Activated naive CD4-positive, alpha-beta T cell treated with anti-CD3 and anti-CD28 coated beads, Interleukin-2, amount 50 U/mL, for 72 hours (primary cell): ENCODE measurements at regions not wholly inside any gene's neighbourhood (a gene's known extent, or its start where the extent isn't known, plus 50 kb on each side); places are given as distances from the start of the nearest gene placed in this dataset.
"Not testable (repeated sequence)": the region's sequence is repeated elsewhere in the genome, so short reads cannot be mapped to it uniquely, and the experiment has no call there.

Source experiments
- ATAC-seq, 2 donors: fragments of 150-1000 bp; cut with Tn5 transposase; 2 replicates each; pipeline ENCODE4 v1.10.0; 2021; ENCODE audit warnings: mild to moderate bottlenecking in 2 of 2, moderate library complexity in 2 of 2
- DNase-seq, 2 donors: peaks; one replicate each; pipeline ENCODE4 v3.0.0; 2021 to 2022; ENCODE audit warnings: low spot score in 2 of 2
- H3K27ac Mint-ChIP-seq, 2 donors: one replicate each; pipeline ENCODE4 v1.8.0; 2022; ENCODE audit warnings: mild to moderate bottlenecking in 2 of 2, mixed read lengths in 2 of 2
- H3K36me3 Mint-ChIP-seq, 2 donors: one replicate each; pipeline ENCODE4 v1.8.0; 2022; ENCODE audit warnings: mixed read lengths in 2 of 2
- H3K9me3 Mint-ChIP-seq, 2 donors: one replicate each; pipeline ENCODE4 v1.8.0; 2022; ENCODE audit warnings: mixed read lengths in 2 of 2

DNA sequence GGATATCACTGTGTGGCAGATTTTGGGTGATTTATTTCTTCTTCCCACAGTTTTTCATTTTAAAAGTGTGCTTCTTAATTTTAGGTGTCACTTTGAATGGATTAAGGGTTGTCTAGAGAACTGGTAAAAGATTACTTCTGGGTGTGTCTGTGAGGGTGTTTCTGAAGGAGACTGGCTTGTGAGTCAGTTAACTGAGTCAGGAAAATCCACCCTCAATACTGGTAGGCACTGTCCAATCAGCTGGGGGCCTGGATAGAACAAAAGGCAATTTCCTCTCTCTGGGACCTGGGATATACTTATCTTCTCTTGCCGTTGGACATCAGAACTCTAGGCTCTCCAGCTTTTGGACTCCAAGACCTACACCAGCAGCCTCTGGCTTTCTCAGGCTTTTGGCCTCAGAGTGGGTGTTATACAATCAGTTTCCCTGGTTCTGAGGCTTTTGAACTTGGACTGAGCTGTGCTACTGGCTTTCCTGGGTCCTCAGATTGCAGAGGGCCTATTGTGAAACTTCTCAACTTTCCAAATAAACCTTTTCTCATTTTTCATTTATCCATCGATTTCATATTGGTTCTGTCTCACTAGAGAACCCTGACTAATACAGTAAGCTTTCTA lies 413.1 kb downstream of the GBA3 start:
- ATAC-seq, result no peak
- peaks cover 0 to 4% of the 10 kb centered on the region in 2 donors for H3K9me3 Mint-ChIP-seq

DNA sequence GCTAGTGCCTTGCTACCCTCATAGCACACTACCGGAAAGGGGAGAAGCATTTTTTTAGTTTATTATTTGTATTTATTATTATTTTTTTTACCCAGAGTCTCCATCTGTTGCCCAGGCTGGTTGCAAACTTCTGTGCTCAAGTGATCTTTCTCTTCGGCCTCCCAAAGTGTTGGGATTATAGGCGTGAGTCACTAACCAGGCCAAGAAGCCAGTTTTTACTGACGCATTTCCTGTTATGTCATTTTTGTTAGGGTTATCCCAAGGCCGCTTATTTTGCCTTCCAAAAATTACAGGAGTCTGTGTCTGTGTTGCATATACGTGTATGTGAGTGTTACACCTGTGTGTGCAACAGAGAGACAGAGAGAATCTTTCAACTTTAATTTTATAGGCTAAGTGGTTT lies 404.5 kb downstream of the GBA3 start:
- Mint-ChIP-seq H3K9me3 (peaks cover 6 to 15% of the 10 kb centered on the region in 2 donors), H3K27ac (no peak overlapping the region), H3K36me3 (no peaks in the 10 kb centered on the region)
- DNase-seq (no peak), ATAC-seq (no peak)

More for the DNA sequence above, 413.1 kb downstream of the GBA3 start:
- DNase-seq, result no peak
- Mint-ChIP-seq H3K27ac (no peak overlapping the region), H3K36me3 (no peaks in the 10 kb centered on the region)

DNA sequence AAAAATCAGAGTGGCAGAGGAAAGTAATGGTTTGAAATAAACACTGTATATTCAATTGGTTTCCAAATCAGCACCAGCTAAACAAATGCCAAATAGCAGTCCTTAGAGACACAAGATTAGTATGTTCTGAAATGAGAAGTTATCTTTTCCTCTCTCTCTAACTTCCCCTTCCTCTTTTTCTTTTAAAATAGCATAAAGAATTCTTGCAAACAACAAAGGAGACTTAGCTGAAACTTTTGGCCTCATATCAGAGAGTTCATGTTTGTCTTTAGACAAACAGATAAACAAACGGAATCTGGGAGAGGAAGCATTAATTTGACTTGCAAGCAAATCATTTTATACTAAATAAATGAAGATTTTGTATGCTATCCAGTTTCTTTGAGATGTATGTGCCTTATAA lies 399.0 kb downstream of the GBA3 start:
- DNase-seq, result no peak
- no peak overlapping the region for H3K27ac Mint-ChIP-seq
- ATAC-seq, result no peak
- H3K36me3 Mint-ChIP-seq, result no peaks in the 10 kb centered on the region
- H3K9me3 Mint-ChIP-seq, result peaks cover 6 to 11% of the 10 kb centered on the region in 2 donors

DNA sequence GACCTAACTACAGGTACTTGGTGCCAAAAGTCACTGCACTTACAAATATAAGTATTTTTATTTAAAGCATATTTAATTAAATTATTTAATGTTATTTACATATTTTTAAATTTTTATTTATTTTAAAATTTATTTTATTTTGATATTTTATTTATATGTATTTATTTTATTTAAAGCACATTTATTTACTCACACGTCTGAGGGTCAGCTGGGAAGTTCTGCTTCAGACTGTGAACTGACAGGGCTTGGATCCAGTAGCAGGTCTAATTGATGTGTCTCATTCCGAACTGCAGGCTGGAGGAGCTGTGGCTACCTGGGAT lies 392.5 kb downstream of the GBA3 start:
- Mint-ChIP-seq H3K27ac (no peak overlapping the region), H3K9me3 (peaks cover 8 to 15% of the 10 kb centered on the region in 2 donors)
- DNase-seq, result no peak

DNA sequence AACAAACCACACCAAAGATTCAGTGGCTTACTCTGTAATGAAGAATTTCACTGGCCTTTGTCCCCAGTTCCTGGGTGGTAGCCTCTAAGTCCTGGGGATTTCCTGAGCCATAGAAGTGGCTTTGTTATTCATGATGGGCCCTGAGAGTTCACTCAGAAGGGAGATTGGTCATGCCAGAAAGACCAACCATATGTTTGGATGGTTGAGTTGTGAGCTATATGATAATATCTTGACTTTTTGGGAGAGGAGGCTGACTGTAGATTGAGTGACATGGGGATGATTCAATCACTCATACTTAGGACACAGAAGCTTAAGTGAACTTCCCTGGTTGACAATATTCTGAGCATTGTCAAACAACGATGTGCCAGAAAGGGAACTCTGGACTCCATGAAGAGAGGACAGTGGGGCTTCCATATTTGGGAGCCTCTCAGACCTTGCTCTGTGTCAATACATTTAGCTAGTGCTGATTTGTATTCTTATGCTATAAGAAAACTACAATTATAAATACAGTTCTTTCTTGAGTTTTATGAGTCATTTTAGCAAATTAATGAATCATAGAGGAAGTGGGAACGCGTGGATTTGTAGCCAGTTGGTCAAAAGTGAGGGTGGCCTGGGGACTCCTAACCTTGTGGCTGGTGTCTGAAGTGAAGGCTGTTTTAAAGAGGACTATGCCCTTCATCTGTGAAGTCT lies 392.0 kb downstream of the GBA3 start:
- Mint-ChIP-seq H3K9me3 (peaks cover 8 to 15% of the 10 kb centered on the region in 2 donors), H3K27ac (no peak overlapping the region), H3K36me3 (peaks cover 6 to 17% of the 10 kb centered on the region in 2 donors)
- no peak for DNase-seq
- ATAC-seq, result no peak

More for the DNA sequence above, 392.5 kb downstream of the GBA3 start:
- H3K36me3 Mint-ChIP-seq, result peaks cover 6 to 17% of the 10 kb centered on the region in 2 donors
- ATAC-seq, result no peak

DNA sequence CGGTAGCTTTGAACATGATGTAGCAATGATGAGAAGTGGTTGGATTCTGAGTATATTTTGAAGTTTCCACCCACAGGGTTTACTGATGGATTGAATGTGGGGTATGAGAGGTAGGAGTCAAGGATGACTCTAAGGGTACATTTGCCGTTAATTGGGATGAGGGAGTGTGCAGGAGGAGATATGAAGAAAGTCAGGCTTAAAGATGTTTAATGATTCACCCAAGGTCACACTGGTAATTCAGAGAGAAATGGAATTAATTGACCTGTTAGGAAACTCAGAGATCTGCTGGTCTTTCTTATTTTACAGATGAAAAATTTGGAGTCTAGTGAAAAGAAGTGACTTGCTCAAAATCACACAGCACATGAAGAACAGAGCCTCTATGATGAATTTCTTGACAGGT lies 390.7 kb downstream of the GBA3 start:
- no peak overlapping the region for H3K27ac Mint-ChIP-seq
- peaks cover 14 to 19% of the 10 kb centered on the region in 2 donors for H3K9me3 Mint-ChIP-seq
- no peak for ATAC-seq

DNA sequence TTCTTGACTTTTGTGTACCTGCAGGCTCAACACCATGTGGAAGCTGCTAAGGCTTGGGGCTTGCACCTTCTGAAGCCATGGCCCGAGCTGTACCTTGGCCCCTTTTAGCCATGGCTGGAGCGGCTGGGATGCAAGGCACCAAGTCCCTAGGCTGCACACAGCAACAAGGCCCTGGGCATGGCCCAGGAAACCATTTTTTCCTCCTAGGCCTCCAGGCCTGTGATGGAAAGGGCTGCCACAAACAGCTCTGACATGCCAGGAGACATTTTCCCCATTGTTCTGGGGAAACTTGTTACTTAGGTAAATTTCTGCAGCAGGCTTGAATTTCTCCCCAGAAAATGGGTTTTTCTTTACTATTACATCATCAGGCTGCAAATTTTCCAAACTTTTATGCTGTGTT lies 387.4 kb downstream of the GBA3 start:
- not testable (repeated sequence) for H3K27ac Mint-ChIP-seq, DNase-seq, ATAC-seq
- H3K36me3 Mint-ChIP-seq, result peaks cover 6 to 17% of the 10 kb centered on the region in 2 donors
- H3K9me3 Mint-ChIP-seq, result peaks cover 14 to 19% of the 10 kb centered on the region in 2 donors

More for the DNA sequence above, 390.7 kb downstream of the GBA3 start:
- DNase-seq, result no peak
- peaks cover 6 to 17% of the 10 kb centered on the region in 2 donors for H3K36me3 Mint-ChIP-seq

DNA sequence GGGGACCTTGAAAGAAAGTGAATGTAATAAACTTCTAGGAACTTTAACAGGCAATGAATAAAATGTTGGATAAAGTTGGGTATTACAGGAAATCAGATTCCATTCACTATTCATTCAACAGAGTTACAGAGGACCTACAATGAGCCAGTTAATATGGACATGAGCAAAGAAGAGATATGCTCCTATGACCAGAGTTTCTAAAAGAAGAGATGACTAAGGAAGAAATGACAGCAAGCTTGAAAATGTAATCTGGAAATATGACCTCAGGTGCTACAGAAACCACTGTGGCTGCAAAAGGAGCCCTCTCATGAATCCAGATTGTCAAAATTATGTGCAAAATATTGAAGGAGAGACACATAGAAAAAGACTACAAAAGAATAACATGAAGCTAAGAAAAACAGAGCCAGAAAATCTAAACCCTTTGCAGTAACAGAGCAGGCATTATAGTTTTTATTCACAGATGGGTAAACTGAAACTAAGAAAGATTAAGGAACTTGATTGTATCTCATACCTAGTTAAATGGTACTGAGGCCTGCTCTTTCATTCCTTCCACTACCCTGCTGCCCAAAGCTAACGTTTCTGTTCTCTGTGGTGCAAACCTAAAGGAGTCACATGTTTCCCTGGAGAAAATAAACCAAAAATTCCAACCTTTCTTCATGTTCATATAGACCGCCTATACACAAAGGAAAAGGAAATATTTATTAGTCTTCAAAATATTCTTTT lies 378.3 kb downstream of the GBA3 start:
- peaks cover 0 to 13% of the 10 kb centered on the region in 2 donors for H3K9me3 Mint-ChIP-seq
- no peaks in the 10 kb centered on the region for H3K36me3 Mint-ChIP-seq
- no peak overlapping the region for H3K27ac Mint-ChIP-seq
- ATAC-seq (no peak), DNase-seq (no peak)

DNA sequence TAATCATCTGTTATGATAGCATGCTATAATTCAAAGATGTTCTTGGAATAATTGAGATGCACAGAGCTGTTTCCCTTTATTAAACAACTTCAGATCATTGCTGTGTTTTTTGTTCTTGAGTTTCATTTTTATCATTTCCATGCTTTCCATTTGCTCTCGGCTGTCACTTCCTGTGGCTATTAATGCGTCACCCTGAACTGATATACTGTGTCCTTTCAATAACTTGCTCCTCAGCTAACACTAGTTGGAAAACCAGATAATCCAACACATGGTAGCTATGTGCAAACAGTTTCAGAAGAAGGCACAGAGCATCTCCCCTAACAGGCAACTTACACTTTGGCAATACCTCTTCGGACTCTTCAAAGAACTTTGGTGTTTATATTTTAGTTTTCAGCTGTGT lies 376.0 kb downstream of the GBA3 start:
- DNase-seq (no peak), ATAC-seq (no peak)
- Mint-ChIP-seq H3K27ac (no peak overlapping the region), H3K9me3 (peaks cover 0 to 13% of the 10 kb centered on the region in 2 donors), H3K36me3 (no peaks in the 10 kb centered on the region)

DNA sequence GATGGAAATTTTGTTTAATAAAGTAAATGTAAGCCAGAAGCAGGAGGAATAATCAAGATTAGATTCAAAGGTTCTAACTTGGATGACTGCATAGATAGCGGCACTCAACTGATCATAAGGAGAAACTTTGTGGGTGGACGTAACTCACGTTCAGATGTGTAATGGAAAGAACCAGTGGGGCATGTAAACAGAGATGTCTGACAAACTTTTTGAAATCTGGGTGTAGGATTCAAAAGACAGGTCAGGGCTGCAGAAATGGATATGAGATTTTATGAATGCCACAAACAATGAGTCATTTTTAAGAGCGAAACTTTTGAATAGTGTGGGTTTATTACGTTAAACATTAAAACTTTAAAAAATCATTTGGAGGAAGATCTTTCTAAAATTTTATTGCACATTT lies 375.6 kb downstream of the GBA3 start:
- peaks cover 0 to 13% of the 10 kb centered on the region in 2 donors for H3K9me3 Mint-ChIP-seq
- no peaks in the 10 kb centered on the region for H3K36me3 Mint-ChIP-seq
- no peak for ATAC-seq

DNA sequence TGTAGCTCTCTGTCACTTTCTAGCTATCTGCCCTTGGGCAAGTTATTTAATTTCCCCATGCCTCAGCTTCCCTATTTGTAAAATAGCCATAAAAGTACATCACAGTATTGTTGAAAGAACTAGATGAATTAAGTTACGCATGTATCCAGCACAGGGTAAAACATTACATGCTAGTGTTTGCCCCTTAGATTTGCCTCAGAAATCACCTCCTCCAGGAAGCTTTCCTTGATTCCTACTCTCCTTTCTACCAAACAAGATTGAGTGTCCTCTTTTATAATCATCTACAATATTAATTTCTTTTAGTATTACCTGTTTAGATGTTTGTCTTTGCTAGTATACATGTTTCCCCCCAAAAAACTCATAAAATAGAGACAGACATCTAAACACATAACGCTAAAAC lies 369.5 kb downstream of the GBA3 start:
- no peaks in the 10 kb centered on the region for H3K36me3 Mint-ChIP-seq
- ATAC-seq (no peak), DNase-seq (no peak)
- peaks cover 3 to 4% of the 10 kb centered on the region in 2 donors for H3K9me3 Mint-ChIP-seq
- H3K27ac Mint-ChIP-seq, result no peak overlapping the region

More for the DNA sequence above, 375.6 kb downstream of the GBA3 start:
- DNase-seq, result no peak
- no peak overlapping the region for H3K27ac Mint-ChIP-seq

DNA sequence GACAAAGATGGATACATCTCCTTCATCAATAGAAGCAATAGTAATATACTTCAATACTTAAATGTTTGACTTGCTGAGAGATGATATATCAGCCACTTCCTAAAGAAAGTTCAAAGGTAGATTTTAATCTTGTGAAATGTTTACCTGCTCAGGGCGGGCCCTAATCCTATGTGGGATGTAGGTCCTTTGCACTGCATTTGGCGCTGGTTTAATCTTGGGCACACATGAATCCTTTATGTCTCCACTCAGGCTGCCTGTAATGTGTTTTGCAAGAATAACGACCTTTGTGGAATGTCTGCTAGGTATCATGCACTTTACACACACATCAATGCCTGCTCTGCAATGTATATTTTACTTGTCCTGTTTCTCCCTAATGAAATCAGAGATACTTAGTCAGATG lies 368.7 kb downstream of the GBA3 start:
- ATAC-seq (no peak), DNase-seq (no peak)
- H3K36me3 Mint-ChIP-seq, result no peaks in the 10 kb centered on the region
- peaks cover 3 to 4% of the 10 kb centered on the region in 2 donors for H3K9me3 Mint-ChIP-seq
- H3K27ac Mint-ChIP-seq, result no peak overlapping the region

DNA sequence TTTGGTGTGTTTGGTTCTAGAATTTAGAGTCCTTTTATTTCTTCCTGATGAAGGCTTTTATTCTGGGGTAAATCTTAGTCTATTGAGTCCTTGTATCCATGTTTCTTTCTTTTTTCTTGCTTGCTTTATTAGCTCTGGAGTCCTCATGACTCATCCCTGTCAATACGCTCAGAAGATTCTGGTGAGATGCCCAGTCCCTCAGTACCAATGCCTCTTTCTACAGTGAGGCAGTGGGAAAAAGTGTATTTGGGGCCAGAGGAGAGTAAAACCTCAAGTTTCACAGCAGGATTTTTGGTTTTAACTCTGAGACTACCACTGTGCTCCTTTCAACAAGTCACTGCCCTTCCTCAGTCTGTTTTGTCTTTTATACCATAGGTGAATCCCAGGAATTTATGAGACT lies 368.0 kb downstream of the GBA3 start:
- peaks cover 3 to 4% of the 10 kb centered on the region in 2 donors for H3K9me3 Mint-ChIP-seq
- H3K27ac Mint-ChIP-seq, result no peak overlapping the region
- ATAC-seq, result no peak
- H3K36me3 Mint-ChIP-seq, result no peaks in the 10 kb centered on the region
- no peak for DNase-seq

DNA sequence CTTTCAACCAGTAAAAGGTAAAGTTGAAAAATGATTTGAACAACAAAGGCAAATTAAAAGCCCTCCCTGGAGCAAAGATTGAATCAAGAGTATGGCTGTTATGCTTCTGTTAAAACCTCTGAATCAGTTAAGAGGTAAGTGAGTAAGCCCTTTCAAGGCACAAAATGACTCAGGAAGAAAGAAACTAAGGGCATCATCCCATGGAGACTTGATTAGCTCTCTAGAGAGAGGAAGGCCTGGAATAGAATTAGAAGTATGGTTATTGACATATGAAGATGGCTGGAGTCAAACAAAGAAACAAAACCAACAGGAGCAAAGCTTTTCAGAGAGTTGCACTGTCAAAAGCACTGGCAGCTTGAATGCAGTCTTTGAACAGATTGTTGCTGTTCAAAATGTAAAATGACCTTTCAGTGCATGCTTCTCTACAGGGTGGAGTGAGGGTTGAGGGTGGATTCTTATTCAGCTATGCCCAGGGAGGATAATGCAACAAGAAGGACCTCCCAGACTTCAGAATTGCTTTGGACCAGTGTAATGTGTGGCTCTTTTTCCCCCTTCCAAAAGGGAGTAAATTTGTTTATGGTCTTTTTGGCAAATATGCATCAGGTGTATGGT lies 365.5 kb downstream of the GBA3 start:
- H3K36me3 Mint-ChIP-seq, result no peaks in the 10 kb centered on the region
- H3K9me3 Mint-ChIP-seq, result peaks cover 4 to 9% of the 10 kb centered on the region in 2 donors
- peak in 1 of 2 donors; percentile 68 for ATAC-seq
- no peak overlapping the region for H3K27ac Mint-ChIP-seq
- DNase-seq, result no peak

DNA sequence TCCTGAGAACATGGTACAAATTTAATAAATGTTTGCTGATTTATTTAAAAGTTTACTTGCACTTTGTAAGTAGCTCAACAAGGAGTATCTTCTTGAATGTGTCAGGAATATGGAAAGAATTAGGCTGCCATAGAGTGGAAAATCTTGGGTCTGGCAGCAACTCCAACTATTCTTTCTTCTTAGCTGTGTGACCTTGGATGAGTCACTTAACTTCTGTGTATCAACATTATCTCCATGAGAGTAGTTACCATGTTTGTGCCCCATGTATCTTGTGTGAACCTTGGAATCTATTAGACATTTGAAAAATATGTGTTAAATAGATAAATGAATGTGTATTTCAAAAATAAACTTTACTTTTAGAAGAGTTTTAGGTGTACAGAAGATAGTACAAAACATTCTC lies 348.8 kb downstream of the GBA3 start:
- H3K9me3 Mint-ChIP-seq, result peaks cover 4 to 7% of the 10 kb centered on the region in 2 donors
- no peak overlapping the region for H3K27ac Mint-ChIP-seq
- H3K36me3 Mint-ChIP-seq, result no peaks in the 10 kb centered on the region
- no peak for ATAC-seq
- no peak for DNase-seq

DNA sequence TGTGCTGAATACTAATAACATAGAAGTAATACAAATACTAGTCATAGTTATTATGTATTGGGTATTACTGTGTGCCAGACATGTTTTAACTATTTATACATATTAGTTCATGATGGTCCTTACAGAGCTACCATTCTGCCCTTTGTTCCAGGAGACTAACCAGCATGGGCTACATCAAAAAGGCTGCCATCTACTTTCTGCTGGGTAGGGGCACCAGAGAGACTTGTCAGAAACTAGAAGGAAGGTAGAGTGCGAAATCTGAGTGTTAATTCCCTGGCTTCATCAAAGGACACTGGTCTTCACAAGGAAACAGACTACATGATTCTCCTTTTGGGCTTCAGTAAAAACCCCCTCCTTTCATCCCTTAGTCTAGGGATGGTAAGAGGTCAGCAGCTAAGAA lies 347.8 kb downstream of the GBA3 start:
- H3K36me3 Mint-ChIP-seq, result no peaks in the 10 kb centered on the region
- peaks cover 4 to 7% of the 10 kb centered on the region in 2 donors for H3K9me3 Mint-ChIP-seq
- DNase-seq (no peak), ATAC-seq (no peak)
- no peak overlapping the region for H3K27ac Mint-ChIP-seq

DNA sequence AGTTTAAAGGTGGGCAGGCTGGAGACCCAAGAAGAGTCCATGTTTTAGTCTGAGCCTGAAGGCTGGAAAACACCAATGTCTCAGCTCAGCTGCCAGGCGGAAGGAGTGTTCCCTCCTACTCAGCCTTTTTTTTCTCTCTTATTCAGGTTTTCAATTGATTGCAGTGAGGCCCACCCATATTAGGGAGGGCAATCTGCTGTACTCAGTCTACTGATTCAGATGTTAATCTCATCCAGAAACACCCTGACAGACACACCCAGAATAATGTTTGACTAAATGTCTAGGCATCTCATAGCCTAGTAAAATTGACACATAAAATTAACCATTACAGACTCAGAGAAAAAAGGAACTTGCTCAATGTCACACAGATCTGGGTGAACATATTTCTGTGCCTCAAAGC lies 347.1 kb downstream of the GBA3 start:
- no peak for ATAC-seq
- H3K9me3 Mint-ChIP-seq, result peaks cover 4 to 7% of the 10 kb centered on the region in 2 donors
- H3K36me3 Mint-ChIP-seq, result no peaks in the 10 kb centered on the region
- no peak overlapping the region for H3K27ac Mint-ChIP-seq
- no peak for DNase-seq
